DOHH2 (cell line): ENCODE measurements at regions not wholly inside any gene's neighbourhood (a gene's known extent, or its start where the extent isn't known, plus 50 kb on each side); places are given as distances from the start of the nearest gene placed in this dataset.

Source experiments
- H3F3A ChIP-seq: fragments of 200-600 bp; sonication (generic), shearing (Covaris generic); 2 replicates; pipeline ENCODE4 v1.6.0; 2016; ENCODE audit warnings: antibody characterized with exemption, mild to moderate bottlenecking; ENCODE audit not compliant: control insufficient read depth, insufficient read depth
- H3K27ac ChIP-seq: fragments of 200-600 bp; sonication (generic); 2 replicates; pipeline ENCODE4 v1.5.1; 2014; ENCODE audit warnings: low read depth, mild to moderate bottlenecking, low read length, moderate library complexity
- H3K27me3 ChIP-seq: fragments of 200-600 bp; sonication (generic); 2 replicates; pipeline ENCODE4 v1.6.1; 2014; ENCODE audit warnings: mild to moderate bottlenecking, low read length, mixed read lengths; ENCODE audit not compliant: control insufficient read depth
- H3K36me3 ChIP-seq: fragments of 200-600 bp; sonication (generic); 2 replicates; pipeline ENCODE4 v1.6.1; 2014; ENCODE audit warnings: mild to moderate bottlenecking, low read length, moderate library complexity, mixed read lengths; ENCODE audit not compliant: control insufficient read depth
- H3K4me1 ChIP-seq: fragments of 200-600 bp; sonication (generic); 2 replicates; pipeline ENCODE4 v1.6.1; 2014; ENCODE audit warnings: mild to moderate bottlenecking, low read length, mixed read lengths; ENCODE audit not compliant: control insufficient read depth
- H3K4me2 ChIP-seq: fragments of 200-600 bp; sonication (generic); 2 replicates; pipeline ENCODE4 v1.6.0; 2014; ENCODE audit warnings: mild to moderate bottlenecking, low read length, moderate library complexity
- H3K4me3 ChIP-seq: fragments of 200-600 bp; sonication (generic); 2 replicates; pipeline ENCODE4 v1.5.1; 2014; ENCODE audit warnings: mild to moderate bottlenecking, low read length, mixed read lengths
- H3K79me2 ChIP-seq: fragments of 200-600 bp; sonication (generic); 2 replicates; pipeline ENCODE4 v1.6.1; 2014; ENCODE audit warnings: mild to moderate bottlenecking, low read length, mixed read lengths; ENCODE audit not compliant: control insufficient read depth
- H3K9me2 ChIP-seq: fragments of 200-600 bp; sonication (generic); replicated peaks from 2 replicates; pipeline ENCODE4 v1.6.1; 2014; ENCODE audit warnings: mild to moderate bottlenecking, low read length, mixed read lengths; ENCODE audit not compliant: control insufficient read depth
- H3K9me3 ChIP-seq: fragments of 200-600 bp; sonication (generic); 2 replicates; pipeline ENCODE4 v1.6.1; 2014; ENCODE audit warnings: antibody characterized with exemption, low read length, mixed read lengths; ENCODE audit not compliant: control insufficient read depth, insufficient read depth
- H4K20me1 ChIP-seq: fragments of 200-600 bp; sonication (generic); 2 replicates; pipeline ENCODE4 v1.6.0; 2014; ENCODE audit warnings: low read depth, mild to moderate bottlenecking, antibody characterized with exemption, low read length, moderate library complexity; ENCODE audit not compliant: control insufficient read depth, insufficient read depth
- CTCF ChIP-seq: fragments of 200-600 bp; sonication (generic); IDR thresholded peaks from one replicate; pipeline ENCODE4 v1.5.1; 2014; ENCODE audit warnings: antibody characterized with exemption, mild to moderate bottlenecking, low read depth, low read length; ENCODE audit not compliant: poor library complexity, severe bottlenecking
- EZH2phosphoT487 ChIP-seq: fragments of 200-600 bp; sonication (generic); IDR thresholded peaks from 2 replicates; pipeline ENCODE4 v1.6.1; 2017; ENCODE audit warnings: borderline replicate concordance, mild to moderate bottlenecking, antibody characterized with exemption, low read length, moderate library complexity, mixed read lengths

DNA sequence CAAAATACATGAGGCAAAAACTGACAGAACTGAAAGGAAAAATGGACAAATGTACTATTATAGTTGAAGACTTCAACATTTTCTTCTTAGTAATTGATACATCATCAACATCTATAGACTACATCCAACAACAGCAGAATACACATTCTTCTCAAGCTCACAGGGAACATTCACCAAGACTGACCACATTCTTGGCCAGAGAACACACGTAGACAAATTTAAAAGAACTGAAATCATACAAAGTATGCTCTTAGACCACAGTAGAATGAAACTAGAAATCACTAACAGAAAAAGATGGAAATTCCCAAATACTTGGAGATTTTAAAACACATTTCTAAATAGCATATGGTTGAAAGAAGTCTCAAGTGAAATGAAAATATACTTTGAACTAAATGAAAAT, 55.1 kb upstream of the NSMCE3 start:
- Histone ChIP-seq H3K4me3 (no peak overlapping the region), H3K79me2 (no peaks in the 10 kb centered on the region), H3K27me3 (no peaks in the 10 kb centered on the region), H3K27ac (no peak overlapping the region), H3K4me2 (no peak overlapping the region), H4K20me1 (no peaks in the 10 kb centered on the region), H3K36me3 (no peaks in the 10 kb centered on the region), H3K9me2 (no peaks in the 10 kb centered on the region), H3K9me3 (peaks cover 7% of the 10 kb centered on the region; the same call in 1 of the 2 replicates), H3F3A (no peaks in the 10 kb centered on the region), H3K4me1 (peaks cover 10% of the 10 kb centered on the region)
- no peak for TF ChIP-seq CTCF
- no peak for TF ChIP-seq EZH2phosphoT487

GRCh38 chr15:29323557-29323956, 53.9 kb upstream of the NSMCE3 start:
- Histone ChIP-seq H3K9me2 (no peaks in the 10 kb centered on the region), H3K27me3 (no peaks in the 10 kb centered on the region), H3F3A (no peaks in the 10 kb centered on the region), H3K4me1 (peaks cover under 1% of the 10 kb centered on the region; the same call in 1 of the 2 replicates), H3K9me3 (peaks cover 7% of the 10 kb centered on the region; the same call in 1 of the 2 replicates), H3K36me3 (no peaks in the 10 kb centered on the region), H4K20me1 (no peaks in the 10 kb centered on the region), H3K4me2 (no peak overlapping the region), H3K79me2 (no peaks in the 10 kb centered on the region), H3K27ac (no peak overlapping the region), H3K4me3 (no peak overlapping the region)
- TF ChIP-seq CTCF (no peak), EZH2phosphoT487 (no peak)

- Histone ChIP-seq H3K9me3 (peaks cover 7% of the 10 kb centered on the region; the same call in 1 of the 2 replicates), H3K4me1 (no peaks in the 10 kb centered on the region), H3K36me3 (no peaks in the 10 kb centered on the region), H3K27me3 (no peaks in the 10 kb centered on the region), H3K79me2 (no peaks in the 10 kb centered on the region), H3K4me2 (no peak overlapping the region), H3K4me3 (no peak overlapping the region), H3F3A (no peaks in the 10 kb centered on the region), H4K20me1 (no peaks in the 10 kb centered on the region), H3K9me2 (no peaks in the 10 kb centered on the region), H3K27ac (no peak overlapping the region)
- no peak for TF ChIP-seq EZH2phosphoT487
- no peak for TF ChIP-seq CTCF
Measured at GRCh38 chr15:29322415-29322814, 52.8 kb upstream of the NSMCE3 start.
